ENCODE measurements at regions not wholly inside any gene's neighbourhood (a gene's known extent, or its start where the extent isn't known, plus 50 kb on each side); places are given as distances from the start of the nearest gene placed in this dataset.

- CTCF ChIA-PET, result interaction anchor here (0.9 to 2.3 kb wide), 3 partner anchors 10 to 15 kb away, joined by 3 to 7 read pairs (median 6); no protein-coding TSS in a partner anchor
- TF ChIP-seq CTCF (IDR thresholded peaks at IDR 0.05; ENCODE audit: control extremely low read depth, extremely low read depth, low read depth, missing control alignments), result no peak
- POLR2A ChIA-PET, result no interaction called here
- no peak for DNase-seq (ENCODE audit: extremely low spot score)
Observed at GRCh38 chr16:85971902-85972638, 73.1 kb downstream of the IRF8 start.

GRCh38 chr16:85974428-85975375 lies 75.7 kb downstream of the IRF8 start:
- POLR2A ChIA-PET, result no interaction called here
- no peak for TF ChIP-seq CTCF (IDR thresholded peaks at IDR 0.05; ENCODE audit: control extremely low read depth, extremely low read depth, low read depth, missing control alignments)
- CTCF ChIA-PET, result interaction anchor here (0.7 to 1.5 kb wide), 3 partner anchors 11 to 69 kb away, joined by 3 to 4 read pairs (median 3); no protein-coding TSS in a partner anchor
- DNase-seq (ENCODE audit: extremely low spot score), result no peak

GRCh38 chr16:85975451-85975981 lies 76.6 kb downstream of the IRF8 start:
- CTCF ChIA-PET, result interaction anchor here (1.2 to 1.5 kb wide), 2 partner anchors 10 to 14 kb away, joined by 3 to 4 read pairs; no protein-coding TSS in a partner anchor
- no peak for TF ChIP-seq CTCF (IDR thresholded peaks at IDR 0.05; ENCODE audit: control extremely low read depth, extremely low read depth, low read depth, missing control alignments)
- no peak for DNase-seq (ENCODE audit: extremely low spot score)
- POLR2A ChIA-PET, result interaction anchor here (0.7 kb wide), 1 partner anchor 12 kb away, joined by 4 read pairs; no protein-coding TSS in a partner anchor

- no peak for TF ChIP-seq CTCF (IDR thresholded peaks at IDR 0.05; ENCODE audit: control extremely low read depth, extremely low read depth, low read depth, missing control alignments)
- no peak for DNase-seq (ENCODE audit: extremely low spot score)
- ChIA-PET CTCF (interaction anchor here (1.5 kb wide), 1 partner anchor 157 kb away, joined by 9 read pairs; no protein-coding TSS in a partner anchor), POLR2A (no interaction called here)
Observed at GRCh38 chr16:85978291-85978775, 79.4 kb downstream of the IRF8 start.

GRCh38 chr16:85978976-85979375 lies 80.0 kb downstream of the IRF8 start:
- ChIA-PET CTCF (interaction anchor here (1.5 kb wide), 1 partner anchor 158 kb away, joined by 9 read pairs; no protein-coding TSS in a partner anchor), POLR2A (no interaction called here)
- DNase-seq (ENCODE audit: extremely low spot score), result no peak
- TF ChIP-seq CTCF (IDR thresholded peaks at IDR 0.05; ENCODE audit: control extremely low read depth, extremely low read depth, low read depth, missing control alignments), result no peak

- ChIA-PET POLR2A (no interaction called here), CTCF (interaction anchor here (1.6 kb wide), 1 partner anchor 9 kb away, joined by 5 read pairs; no protein-coding TSS in a partner anchor)
- no peak for DNase-seq (ENCODE audit: extremely low spot score)
- TF ChIP-seq CTCF (IDR thresholded peaks at IDR 0.05; ENCODE audit: control extremely low read depth, extremely low read depth, low read depth, missing control alignments), result no peak
Observed at GRCh38 chr16:85979605-85980004, 80.6 kb downstream of the IRF8 start.
